Thoracic aorta (tissue), 2 donors: ENCODE measurements at regions not wholly inside any gene's neighbourhood (a gene's known extent, or its start where the extent isn't known, plus 50 kb on each side); places are given as distances from the start of the nearest gene placed in this dataset.
"Not testable (repeated sequence)": the region's sequence is repeated elsewhere in the genome, so short reads cannot be mapped to it uniquely, and the experiment has no call there.

Experiments
- ATAC-seq: fragments of 150-250 bp; one replicate; pipeline ENCODE4 v1.8.0; 2017; ENCODE audit warnings: low read depth; ENCODE audit not compliant: insufficient number of reproducible peaks, low FRiP score
- DNase-seq: peaks from one replicate; pipeline ENCODE4 v3.0.0-alpha.2; 2020; ENCODE audit warnings: low spot score
- H3K27ac ChIP-seq, 2 donors: fragments of 200-600 bp; sonication (generic); 1 replicate in 1 of 2; 2 replicates in 1 of 2; pipeline ENCODE4 v1.5.1; 2016; ENCODE audit warnings: mild to moderate bottlenecking in 2 of 2, moderate library complexity in 2 of 2
- H3K27me3 ChIP-seq: fragments of 200-600 bp; sonication (generic); replicated peaks from 2 replicates; pipeline ENCODE4 v1.6.0; 2016; ENCODE audit warnings: mild to moderate bottlenecking; ENCODE audit not compliant: insufficient read depth
- H3K36me3 ChIP-seq: fragments of 200-600 bp; sonication (generic); one replicate; pipeline ENCODE4 v1.5.1; 2016
- H3K4me1 ChIP-seq, 2 donors: fragments of 200-600 bp; sonication (generic); 1 replicate in 1 of 2; 2 replicates in 1 of 2; pipeline versions ENCODE4 v1.5.1 to v1.6.0; 2016; ENCODE audit warnings: low read depth in 2 of 2, mild to moderate bottlenecking in 1 of 2; ENCODE audit not compliant: control insufficient read depth in 1 of 2
- H3K4me3 ChIP-seq: fragments of 200-600 bp; sonication (generic); 2 replicates; pipeline ENCODE4 v1.5.1; 2016; ENCODE audit warnings: mild to moderate bottlenecking
- H3K9me3 ChIP-seq: fragments of 200-600 bp; sonication (generic); 2 replicates; pipeline ENCODE4 v1.5.1; 2016
- CTCF ChIP-seq: fragments of 200-600 bp; sonication (generic); IDR thresholded peaks from one replicate; pipeline ENCODE4 v1.5.1; 2019; ENCODE audit warnings: antibody characterized with exemption

- no peaks in the 10 kb centered on the region for H3K36me3 ChIP-seq
- H3K4me1 ChIP-seq = no peaks in the 10 kb centered on the region
- no peak overlapping the region for H3K4me3 ChIP-seq
- H3K27me3 ChIP-seq = no peaks in the 10 kb centered on the region
- H3K27ac ChIP-seq = no peak overlapping the region
- no peak for DNase-seq
- TF ChIP-seq CTCF = no peak
- no peak for ATAC-seq
- no peaks in the 10 kb centered on the region for H3K9me3 ChIP-seq
Observed at GRCh38 chr7:24164401-24164800, 119.6 kb upstream of the NPY start.

GRCh38 chr7:24169077-24169624, 114.8 kb upstream of the NPY start:
- DNase-seq = no peak
- TF ChIP-seq CTCF = no peak
- no peaks in the 10 kb centered on the region for H3K9me3 ChIP-seq
- H3K4me1 ChIP-seq = no peaks in the 10 kb centered on the region
- H3K36me3 ChIP-seq = no peaks in the 10 kb centered on the region
- ATAC-seq = no peak
- no peak overlapping the region for H3K4me3 ChIP-seq
- H3K27me3 ChIP-seq = no peaks in the 10 kb centered on the region
- H3K27ac ChIP-seq = no peak overlapping the region

- ATAC-seq, DNase-seq, H3K9me3 ChIP-seq, H3K27ac ChIP-seq, H3K27me3 ChIP-seq, H3K4me3 ChIP-seq, H3K4me1 ChIP-seq, H3K36me3 ChIP-seq: not testable (repeated sequence)
Observed at GRCh38 chr7:24171951-24172350, 112.0 kb upstream of the NPY start.

GRCh38 chr7:24172856-24173255, 111.1 kb upstream of the NPY start:
- DNase-seq = no peak
- no peak for ATAC-seq
- Histone ChIP-seq H3K4me1 (no peaks in the 10 kb centered on the region), H3K27ac (no peak overlapping the region), H3K4me3 (no peak overlapping the region), H3K36me3 (no peaks in the 10 kb centered on the region), H3K27me3 (no peaks in the 10 kb centered on the region), H3K9me3 (no peaks in the 10 kb centered on the region)
- no peak for TF ChIP-seq CTCF

GRCh38 chr7:24175603-24176002, 108.4 kb upstream of the NPY start:
- Histone ChIP-seq H3K9me3 (no peaks in the 10 kb centered on the region), H3K36me3 (no peaks in the 10 kb centered on the region), H3K4me3 (no peak overlapping the region), H3K4me1 (no peaks in the 10 kb centered on the region), H3K27ac (no peak overlapping the region), H3K27me3 (no peaks in the 10 kb centered on the region)
- no peak for ATAC-seq
- TF ChIP-seq CTCF = no peak
- no peak for DNase-seq

GRCh38 chr7:24178811-24179570, 105.0 kb upstream of the NPY start:
- Histone ChIP-seq H3K4me1 (no peaks in the 10 kb centered on the region), H3K36me3 (no peaks in the 10 kb centered on the region)

More at GRCh38 chr7:24178811-24179570, 105.0 kb upstream of the NPY start:
- ATAC-seq (no peak), DNase-seq (no peak)
- H3K4me3 ChIP-seq = no peak overlapping the region
- H3K27me3 ChIP-seq = no peaks in the 10 kb centered on the region
- TF ChIP-seq CTCF = no peak
- no peaks in the 10 kb centered on the region for H3K9me3 ChIP-seq
- no peak overlapping the region for H3K27ac ChIP-seq
